Astrocyte of the spinal cord (primary cell): ENCODE measurements at regions not wholly inside any gene's neighbourhood (a gene's known extent, or its start where the extent isn't known, plus 50 kb on each side); places are given as distances from the start of the nearest gene placed in this dataset.
"Not testable (repeated sequence)": the region's sequence is repeated elsewhere in the genome, so short reads cannot be mapped to it uniquely, and the experiment has no call there.

ENCODE experiments used
- DNase-seq: peaks from one replicate; pipeline ENCODE4 v3.0.0; 2011; ENCODE audit warnings: low read depth, low spot score
- H3K4me3 ChIP-seq: 2 replicates; pipeline ENCODE4 v1.5.1; 2011; ENCODE audit warnings: low read depth, mild to moderate bottlenecking, low read length, moderate library complexity
- in situ Hi-C: cut with HindIII; loops from 2 replicates; pipeline ENCODE4 v1.10.0; 2017; ENCODE audit warnings: low sequenced_read_pairs
- TF ChIP-seq, protein P1 (sequence below): IDR thresholded peaks from 2 replicates; pipeline ENCODE4 v1.5.1; 2012; ENCODE audit warnings: low read depth, mild to moderate bottlenecking, low read length, inconsistent platforms

DNA sequence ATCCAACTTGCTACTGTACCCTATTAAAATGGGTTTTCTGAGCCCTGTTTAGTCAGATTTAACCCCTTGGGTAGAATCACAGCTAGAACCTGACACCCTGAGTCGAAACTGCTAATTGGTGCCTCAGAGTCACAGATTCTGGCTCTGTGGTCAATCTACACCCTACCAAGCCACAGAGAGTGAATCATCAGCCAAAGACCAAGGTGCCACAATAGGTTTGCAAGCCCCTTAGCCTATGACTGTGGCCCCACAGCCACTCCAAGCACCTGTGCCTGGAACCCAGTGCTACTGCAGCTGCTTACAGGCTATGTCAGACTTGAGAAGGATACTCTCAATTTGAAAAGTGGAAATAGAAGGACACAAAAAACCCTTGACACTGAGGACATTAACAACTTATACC lies 202.8 kb upstream of the KCND2 start:
- DNase-seq = no peak
- H3K4me3 ChIP-seq = no peak overlapping the region
- TF ChIP-seq, protein P1, sequence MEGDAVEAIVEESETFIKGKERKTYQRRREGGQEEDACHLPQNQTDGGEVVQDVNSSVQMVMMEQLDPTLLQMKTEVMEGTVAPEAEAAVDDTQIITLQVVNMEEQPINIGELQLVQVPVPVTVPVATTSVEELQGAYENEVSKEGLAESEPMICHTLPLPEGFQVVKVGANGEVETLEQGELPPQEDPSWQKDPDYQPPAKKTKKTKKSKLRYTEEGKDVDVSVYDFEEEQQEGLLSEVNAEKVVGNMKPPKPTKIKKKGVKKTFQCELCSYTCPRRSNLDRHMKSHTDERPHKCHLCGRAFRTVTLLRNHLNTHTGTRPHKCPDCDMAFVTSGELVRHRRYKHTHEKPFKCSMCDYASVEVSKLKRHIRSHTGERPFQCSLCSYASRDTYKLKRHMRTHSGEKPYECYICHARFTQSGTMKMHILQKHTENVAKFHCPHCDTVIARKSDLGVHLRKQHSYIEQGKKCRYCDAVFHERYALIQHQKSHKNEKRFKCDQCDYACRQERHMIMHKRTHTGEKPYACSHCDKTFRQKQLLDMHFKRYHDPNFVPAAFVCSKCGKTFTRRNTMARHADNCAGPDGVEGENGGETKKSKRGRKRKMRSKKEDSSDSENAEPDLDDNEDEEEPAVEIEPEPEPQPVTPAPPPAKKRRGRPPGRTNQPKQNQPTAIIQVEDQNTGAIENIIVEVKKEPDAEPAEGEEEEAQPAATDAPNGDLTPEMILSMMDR = no peak
- in situ Hi-C loops = no loop called here

DNA sequence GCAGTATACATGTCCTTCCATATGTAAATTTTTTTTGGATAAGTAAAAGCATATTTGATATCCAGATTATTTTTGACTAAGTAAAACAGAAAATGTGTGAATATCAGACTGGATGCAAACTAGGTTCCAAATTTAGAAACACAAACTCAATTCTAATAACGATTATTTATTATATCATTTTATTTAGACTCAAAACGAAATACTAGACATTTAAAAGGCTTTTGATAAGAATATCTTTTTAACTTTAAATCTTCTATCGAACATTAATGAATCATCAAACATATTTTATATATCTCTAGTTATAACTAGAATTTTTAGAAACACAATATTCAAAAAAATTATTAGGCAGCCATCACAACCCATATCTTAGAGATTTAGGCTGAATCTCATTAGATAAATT lies 195.2 kb upstream of the KCND2 start:
- no peak for DNase-seq
- no peak overlapping the region for H3K4me3 ChIP-seq
- TF ChIP-seq, protein P1 = no peak
- in situ Hi-C loops = no loop called here

DNA sequence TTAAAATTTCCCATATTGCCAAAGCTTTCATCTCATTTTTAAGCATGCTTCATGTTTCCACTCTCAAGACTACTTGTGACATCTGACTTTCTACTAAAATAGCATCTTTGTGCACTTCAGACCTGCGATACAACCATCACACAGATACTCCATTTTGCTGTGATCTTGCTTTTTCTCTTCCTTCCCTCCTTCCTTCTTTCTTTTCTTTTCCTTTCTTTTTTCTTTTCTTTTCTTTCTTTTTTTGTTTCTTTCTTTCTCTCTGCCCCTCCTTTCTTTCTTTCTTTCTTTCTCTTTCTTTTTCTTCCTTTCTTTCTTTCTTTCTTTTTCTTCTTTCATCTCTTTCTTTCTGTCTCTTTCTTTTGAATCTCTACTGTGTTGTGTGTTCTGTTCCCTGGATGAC lies 194.0 kb upstream of the KCND2 start:
- TF ChIP-seq, protein P1 = no peak
- in situ Hi-C loops = no loop called here
- DNase-seq = no peak
- H3K4me3 ChIP-seq = no peak overlapping the region

DNA sequence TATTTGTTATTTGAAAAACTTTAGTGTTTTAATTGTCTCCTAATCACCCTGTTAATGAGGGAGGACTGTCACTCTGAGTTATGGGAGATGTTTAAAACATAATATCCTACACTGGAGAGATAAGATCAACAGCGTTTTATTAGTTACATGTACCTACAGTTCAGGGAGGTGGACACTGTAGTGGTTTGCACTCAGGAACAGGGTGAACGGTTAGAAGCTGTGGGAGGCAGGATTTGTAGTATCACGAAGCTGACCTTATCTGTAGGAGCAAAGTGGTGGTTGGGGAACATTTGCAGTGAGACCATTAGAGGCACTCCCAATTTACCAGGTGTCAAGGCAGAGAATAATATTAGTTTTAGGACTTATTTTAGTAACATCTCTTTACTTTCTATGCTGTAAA lies 193.3 kb upstream of the KCND2 start:
- H3K4me3 ChIP-seq = no peak overlapping the region
- in situ Hi-C loops = no loop called here

DNA sequence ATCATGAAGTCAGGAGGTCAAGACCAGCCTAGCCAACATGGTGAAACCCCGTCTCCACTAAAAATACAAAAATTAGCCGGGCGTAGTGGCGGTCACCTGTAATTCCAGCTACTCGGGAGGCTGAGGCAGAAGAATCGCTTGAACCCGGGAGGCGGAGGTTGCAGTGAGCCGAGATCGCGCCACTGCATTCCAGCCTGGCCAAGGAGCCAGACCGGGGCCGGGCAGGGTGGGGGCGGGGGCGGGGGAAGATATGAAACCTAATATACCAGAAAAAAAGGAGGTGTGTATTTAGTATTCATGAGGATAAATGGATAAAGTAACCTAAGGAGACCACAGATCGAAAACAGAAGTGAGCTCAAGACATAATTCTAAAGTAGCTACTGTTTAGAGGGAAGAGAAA lies 186.5 kb upstream of the KCND2 start:
- DNase-seq, in situ Hi-C loops, H3K4me3 ChIP-seq: not testable (repeated sequence)

More for the DNA sequence above, 193.3 kb upstream of the KCND2 start:
- TF ChIP-seq, protein P1 = no peak
- no peak for DNase-seq

DNA sequence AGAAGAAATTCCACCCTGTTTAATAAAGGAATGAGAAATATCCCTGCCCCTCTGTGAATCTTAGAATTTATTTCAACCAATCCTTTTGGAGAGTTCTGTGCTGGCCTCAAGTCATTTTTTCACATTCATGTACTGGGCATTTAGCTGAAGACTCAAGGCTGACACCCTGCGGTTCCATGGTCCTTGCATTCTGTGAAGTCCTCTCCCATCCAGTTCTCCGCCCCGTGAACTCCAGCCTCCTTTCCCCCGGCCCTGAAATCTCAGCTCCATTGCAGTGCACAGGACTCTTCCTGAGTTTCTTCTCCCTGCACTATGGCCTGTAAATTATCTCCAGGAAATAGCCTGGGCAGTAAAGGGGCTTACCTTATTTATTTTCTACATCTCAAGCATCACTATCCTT lies 183.0 kb upstream of the KCND2 start:
- TF ChIP-seq, protein P1 = no peak
- H3K4me3 ChIP-seq = no peak overlapping the region
- no peak for DNase-seq
- in situ Hi-C loops = no loop called here

DNA sequence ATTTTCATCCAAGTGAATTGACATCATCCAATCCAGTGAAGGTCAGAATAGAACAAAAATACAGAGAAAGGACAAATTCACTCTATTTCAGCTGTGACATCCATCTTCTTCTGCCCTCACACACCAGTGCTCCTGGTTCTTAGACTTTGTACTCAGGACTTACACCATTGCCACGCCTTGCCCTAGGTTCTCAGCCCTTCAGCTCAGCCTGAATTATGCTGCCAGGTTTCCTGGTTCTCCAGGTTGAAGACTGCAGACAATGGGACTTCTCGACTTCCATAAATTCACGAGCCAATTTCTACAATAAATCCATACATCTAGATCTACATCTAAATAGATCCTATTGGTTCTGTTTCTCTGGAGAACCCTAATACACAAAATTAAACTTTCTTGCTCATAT lies 181.2 kb upstream of the KCND2 start:
- in situ Hi-C loops = no loop called here
- TF ChIP-seq, protein P1 = no peak
- no peak for DNase-seq
- H3K4me3 ChIP-seq = no peak overlapping the region
